ENCODE measurements at regions not wholly inside any gene's neighbourhood (a gene's known extent, or its start where the extent isn't known, plus 50 kb on each side); places are given as distances from the start of the nearest gene placed in this dataset.

- DNase-seq (ENCODE audit: insufficient read length, low spot score) = no peak
- no peak for FAIRE-seq
These were observed 258.7 kb downstream of the PTEN start for GRCh38 chr10:88122145-88122544.

GRCh38 chr10:88122576-88122975 is 259.2 kb downstream of the PTEN start:
- DNase-seq (ENCODE audit: insufficient read length, low spot score) = no peak
- no peak for FAIRE-seq

DNA sequence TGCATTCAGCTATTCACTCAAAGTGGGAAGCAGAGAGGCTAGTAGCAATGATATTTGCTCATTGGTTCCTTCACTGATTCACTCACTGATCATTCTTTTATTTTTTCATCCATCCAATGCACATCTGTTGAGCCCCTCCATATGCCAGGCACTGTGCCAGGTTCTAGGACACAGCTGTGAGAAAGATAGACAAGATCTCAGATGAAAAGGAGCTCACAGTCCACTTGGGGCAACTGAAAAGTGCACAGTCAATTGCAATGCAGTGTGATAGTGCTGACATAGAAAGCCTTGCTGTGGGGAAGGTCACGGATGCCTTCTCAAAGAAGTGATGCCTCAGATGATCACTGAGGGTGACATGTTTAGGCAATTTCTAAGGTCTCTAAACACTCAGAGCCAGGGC is 262.3 kb downstream of the PTEN start:
- FAIRE-seq (peak; percentile 79), DNase-seq (ENCODE audit: insufficient read length, low spot score) (no peak)

GRCh38 chr10:88126699-88127098 is 263.3 kb downstream of the PTEN start:
- no peak for DNase-seq (ENCODE audit: insufficient read length, low spot score)
- peak; percentile 79 for FAIRE-seq

- FAIRE-seq = peak; percentile 68
- DNase-seq (ENCODE audit: insufficient read length, low spot score) = no peak
These were observed 263.8 kb downstream of the PTEN start for GRCh38 chr10:88127269-88127668.

DNA sequence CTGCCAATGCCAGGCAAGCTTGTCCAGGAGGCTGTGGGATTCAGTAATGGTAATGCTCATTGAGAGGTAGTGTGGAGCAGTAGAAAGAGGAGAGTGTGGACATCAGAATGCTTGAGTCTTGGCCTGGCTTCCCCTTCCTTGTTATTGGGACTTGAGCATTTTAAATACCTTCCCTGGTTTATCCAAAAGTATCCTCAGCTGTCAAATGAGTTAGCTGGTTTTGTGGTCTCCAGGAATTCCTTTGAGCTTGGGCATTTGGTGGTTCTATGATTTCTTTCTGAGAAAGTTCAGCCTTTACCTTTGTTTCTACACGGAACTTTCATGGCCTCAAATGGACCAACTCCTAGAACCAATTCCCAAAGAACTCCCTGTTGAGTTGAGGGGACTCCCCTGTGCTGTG is 264.3 kb downstream of the PTEN start:
- DNase-seq (ENCODE audit: insufficient read length, low spot score) (no peak), FAIRE-seq (peak; percentile 76)

DNA sequence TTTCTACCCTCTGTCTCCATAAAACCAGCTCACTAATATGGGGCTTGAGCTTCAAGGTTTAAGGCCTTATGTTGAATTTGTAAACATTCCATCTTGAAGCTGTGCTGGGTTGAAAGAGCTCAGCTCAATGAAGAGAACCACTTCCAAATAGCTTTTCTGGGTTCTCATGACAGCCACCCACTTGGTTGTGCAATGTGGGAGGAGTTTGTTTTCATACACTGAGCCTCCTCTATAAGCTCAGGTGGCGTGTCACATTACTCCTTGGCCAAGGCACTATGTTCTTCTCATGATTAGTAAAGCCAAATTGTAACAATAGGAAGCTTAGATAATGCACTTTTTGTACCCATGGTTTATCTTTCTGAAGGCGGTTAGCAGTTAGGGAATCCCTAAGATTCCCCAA is 265.6 kb downstream of the PTEN start:
- no peak for FAIRE-seq
- no peak for DNase-seq (ENCODE audit: insufficient read length, low spot score)

GRCh38 chr10:88130912-88131311 is 267.5 kb downstream of the PTEN start:
- DNase-seq (ENCODE audit: insufficient read length, low spot score) (no peak), FAIRE-seq (no peak)

GRCh38 chr10:88131511-88132139 is 268.2 kb downstream of the PTEN start:
- no peak for DNase-seq (ENCODE audit: insufficient read length, low spot score)
- FAIRE-seq = no peak

DNA sequence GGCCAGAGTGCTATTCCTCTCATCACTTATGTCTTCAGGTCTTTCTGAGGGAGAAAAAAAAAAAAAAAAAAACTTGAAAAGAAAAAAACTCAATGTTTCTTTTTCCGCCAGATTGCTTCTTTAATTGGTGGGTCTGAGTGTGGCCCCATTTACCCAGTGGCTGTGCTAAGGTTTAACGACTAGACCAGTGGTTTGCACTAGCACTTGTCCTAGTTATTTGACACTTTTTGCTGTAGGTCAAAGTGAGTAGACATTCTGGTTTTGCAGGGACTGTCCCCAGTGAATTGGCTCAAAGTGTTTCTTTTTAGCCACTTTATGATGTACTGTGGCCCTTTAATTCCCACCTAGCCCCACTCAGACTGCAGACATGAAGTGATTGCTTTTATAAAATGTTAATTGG is 273.3 kb downstream of the PTEN start:
- DNase-seq (ENCODE audit: insufficient read length, low spot score) = no peak
- peak; percentile 74 for FAIRE-seq

DNA sequence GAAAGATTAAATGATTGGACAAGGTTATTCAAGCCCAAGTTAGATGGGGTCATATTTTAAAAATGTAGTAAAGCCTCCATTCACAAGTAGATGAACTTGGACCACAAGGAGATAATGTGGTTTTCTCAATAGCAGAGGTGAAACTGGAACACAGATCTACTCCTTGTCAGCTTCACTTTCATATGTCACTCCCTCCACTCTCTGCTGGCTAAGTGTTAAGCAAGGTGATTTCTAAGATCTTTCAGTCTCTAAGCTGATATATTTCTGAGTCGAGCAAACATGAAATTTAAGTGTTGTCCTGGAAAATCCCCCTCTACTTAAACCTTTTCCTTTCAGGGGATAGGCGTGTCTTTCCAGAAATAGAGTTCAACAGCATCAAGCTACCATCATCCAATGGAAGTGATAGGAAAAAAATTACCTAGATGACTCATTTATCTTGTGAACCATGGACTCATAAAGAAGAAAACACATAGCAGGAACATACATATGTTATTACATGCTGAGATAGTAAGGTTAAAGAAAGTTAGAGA is 275.0 kb downstream of the PTEN start:
- peak; percentile 98 for FAIRE-seq

GRCh38 chr10:88147000-88147798 is 283.8 kb downstream of the PTEN start:
- no peak for FAIRE-seq
- no peak for DNase-seq (ENCODE audit: insufficient read length, low spot score)

More for the DNA sequence above, 275.0 kb downstream of the PTEN start:
- peak; percentile 58 for DNase-seq (ENCODE audit: insufficient read length, low spot score)

DNA sequence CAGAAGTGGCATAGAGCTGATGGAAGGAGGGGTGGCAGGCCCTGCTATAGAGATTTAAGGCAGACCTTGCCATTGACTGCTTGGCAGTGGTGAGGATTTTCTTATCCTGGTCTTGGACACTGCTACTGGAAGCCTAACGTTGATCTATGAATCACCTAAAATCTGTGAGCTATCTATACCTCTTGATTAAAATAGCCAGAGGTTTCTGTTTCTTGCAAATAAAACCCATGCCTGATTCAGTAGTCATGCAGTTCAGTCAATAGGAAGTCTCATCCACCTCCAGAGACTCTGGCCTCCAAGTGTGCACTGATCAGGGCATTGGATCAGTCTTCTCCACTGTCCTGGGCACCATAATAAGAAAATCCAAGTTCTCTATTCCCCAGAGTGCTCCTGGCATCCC is 286.5 kb downstream of the PTEN start:
- FAIRE-seq = no peak
- DNase-seq (ENCODE audit: insufficient read length, low spot score) = no peak

GRCh38 chr10:88150339-88150738 is 286.9 kb downstream of the PTEN start:
- no peak for FAIRE-seq
- no peak for DNase-seq (ENCODE audit: insufficient read length, low spot score)

GRCh38 chr10:88152728-88153133 is 289.3 kb downstream of the PTEN start:
- DNase-seq (ENCODE audit: insufficient read length, low spot score) = peak; percentile 45

DNA sequence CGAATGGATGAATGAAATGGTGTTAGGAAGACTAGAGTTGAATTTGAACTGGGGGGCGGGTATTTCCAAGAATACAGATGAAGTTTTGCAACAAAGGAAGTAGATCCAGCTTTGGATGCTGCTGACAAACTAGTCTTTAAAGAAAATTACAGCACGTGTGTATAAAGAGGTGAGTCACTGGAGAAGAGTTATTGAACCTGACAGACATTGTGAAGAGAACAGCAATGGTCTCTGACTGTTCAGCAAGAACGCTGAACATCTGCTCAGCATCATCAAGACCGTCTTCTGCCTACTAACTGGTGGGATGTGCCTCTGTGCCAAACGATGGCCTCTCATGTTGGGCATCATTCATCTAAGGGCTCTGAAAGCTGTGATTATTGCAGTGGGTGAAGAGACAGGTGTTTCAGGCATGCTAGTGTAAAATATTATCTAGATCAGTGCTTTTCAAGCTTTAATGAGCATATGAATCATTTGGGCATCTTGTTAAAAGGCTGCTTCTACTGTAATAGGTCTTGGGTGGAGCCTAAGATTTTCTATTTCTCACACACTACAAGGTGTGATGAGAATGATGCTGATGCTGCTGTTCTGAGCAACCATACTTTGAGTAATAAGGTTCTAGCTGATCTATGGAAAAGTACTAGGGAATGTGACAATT is 291.3 kb downstream of the PTEN start:
- FAIRE-seq (no peak), DNase-seq (ENCODE audit: insufficient read length, low spot score) (no peak)

More at GRCh38 chr10:88152728-88153133, 289.3 kb downstream of the PTEN start:
- peak; percentile 70 for FAIRE-seq

- DNase-seq (ENCODE audit: insufficient read length, low spot score) = no peak
- FAIRE-seq = no peak
These were observed 292.9 kb downstream of the PTEN start for GRCh38 chr10:88156341-88156740.

- no peak for DNase-seq (ENCODE audit: insufficient read length, low spot score)
- FAIRE-seq = no peak
These were observed 294.6 kb downstream of the PTEN start for GRCh38 chr10:88157981-88158465.

DNA sequence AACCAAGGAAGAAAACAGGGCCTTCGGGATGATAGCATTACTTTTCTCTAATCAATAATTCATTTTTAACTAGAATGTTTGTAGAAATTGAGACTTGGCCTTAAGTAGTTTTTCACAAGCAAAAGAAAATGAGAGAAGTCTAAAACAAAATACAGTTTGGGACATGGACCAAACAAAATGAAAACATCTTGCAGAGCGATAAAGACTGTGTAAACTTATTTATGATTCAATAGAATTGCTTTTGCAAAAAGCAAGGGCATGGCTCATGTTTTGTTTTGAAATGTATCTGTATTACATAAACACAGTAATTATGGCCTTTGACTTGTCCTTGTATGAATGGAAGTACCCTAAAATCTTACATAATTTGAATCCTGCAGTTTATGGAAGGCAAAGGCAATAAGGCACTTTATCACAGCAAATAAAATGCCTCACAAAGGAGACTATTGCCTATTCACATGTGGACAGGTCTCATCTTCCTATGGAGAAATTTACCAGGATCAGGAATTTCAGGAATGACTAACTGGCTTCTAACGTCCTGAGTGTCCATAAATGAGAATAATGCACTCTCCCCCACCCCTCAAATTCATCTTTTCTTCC is 295.2 kb downstream of the PTEN start:
- FAIRE-seq (peak; percentile 66), DNase-seq (ENCODE audit: insufficient read length, low spot score) (no peak)

GRCh38 chr10:88159127-88159829 is 295.9 kb downstream of the PTEN start:
- DNase-seq (ENCODE audit: insufficient read length, low spot score) (no peak), FAIRE-seq (no peak)
